ENCODE measurements at regions not wholly inside any gene's neighbourhood (a gene's known extent, or its start where the extent isn't known, plus 50 kb on each side); places are given as distances from the start of the nearest gene placed in this dataset.
"Not testable (repeated sequence)": the region's sequence is repeated elsewhere in the genome, so short reads cannot be mapped to it uniquely, and the experiment has no call there.

- Histone ChIP-seq H3K36me3 (ENCODE audit: control insufficient read depth, insufficient read depth, low read length) (no peaks in the 10 kb centered on the region), H3K4me3 (ENCODE audit: low read depth, low read length) (no peak overlapping the region), H3K27ac (ENCODE audit: low read depth, low read length) (no peak overlapping the region), H3K27me3 (ENCODE audit: control insufficient read depth, insufficient read depth, low read length) (no peaks in the 10 kb centered on the region), H3K4me1 (ENCODE audit: control insufficient read depth, insufficient read depth, low read length) (no peaks in the 10 kb centered on the region), H3K9me3 (ENCODE audit: control insufficient read depth, insufficient read depth, low read length) (peaks cover 5% of the 10 kb centered on the region)
- WGBS (ENCODE audit: insufficient coverage) = no CpG with 5 or more reads among the region's 4 CpGs
- DNase-seq (ENCODE audit: low read depth in 4 of 6, low spot score in 6 of 6) = peak in 3 of 6 donors; percentile 13 to 80 (median 56)
Observed at GRCh38 chr15:59819092-59819491, 130.0 kb upstream of the BNIP2 start.

- WGBS (ENCODE audit: insufficient coverage) = 36% methylated on average over 3 of the region's 6 CpGs
- Histone ChIP-seq H3K27ac (ENCODE audit: low read depth, low read length) (no peak overlapping the region), H3K36me3 (ENCODE audit: control insufficient read depth, insufficient read depth, low read length) (no peaks in the 10 kb centered on the region), H3K4me3 (ENCODE audit: low read depth, low read length) (no peak overlapping the region), H3K27me3 (ENCODE audit: control insufficient read depth, insufficient read depth, low read length) (peaks cover 2% of the 10 kb centered on the region), H3K4me1 (ENCODE audit: control insufficient read depth, insufficient read depth, low read length) (no peaks in the 10 kb centered on the region), H3K9me3 (ENCODE audit: control insufficient read depth, insufficient read depth, low read length) (no peaks in the 10 kb centered on the region)
- DNase-seq (ENCODE audit: low read depth in 4 of 6, low spot score in 6 of 6) = peak in 1 of 6 donors; percentile 70
Observed at GRCh38 chr15:59818336-59818735, 129.2 kb upstream of the BNIP2 start.

- H3K27me3 ChIP-seq (ENCODE audit: control insufficient read depth, insufficient read depth, low read length) = peaks cover 5% of the 10 kb centered on the region
- DNase-seq (ENCODE audit: low read depth in 4 of 6, low spot score in 6 of 6) = no peak
- H3K4me1 ChIP-seq (ENCODE audit: control insufficient read depth, insufficient read depth, low read length) = no peaks in the 10 kb centered on the region
- no peaks in the 10 kb centered on the region for H3K36me3 ChIP-seq (ENCODE audit: control insufficient read depth, insufficient read depth, low read length)
- H3K4me3 ChIP-seq (ENCODE audit: low read depth, low read length) = no peak overlapping the region
- WGBS (ENCODE audit: insufficient coverage) = 55% methylated on average over 2 of the region's 5 CpGs
- H3K27ac ChIP-seq (ENCODE audit: low read depth, low read length) = no peak overlapping the region
- no peaks in the 10 kb centered on the region for H3K9me3 ChIP-seq (ENCODE audit: control insufficient read depth, insufficient read depth, low read length)
Observed at GRCh38 chr15:59817834-59818233, 128.7 kb upstream of the BNIP2 start.

- Histone ChIP-seq H3K9me3 (ENCODE audit: control insufficient read depth, insufficient read depth, low read length) (no peaks in the 10 kb centered on the region), H3K27ac (ENCODE audit: low read depth, low read length) (no peak overlapping the region), H3K36me3 (ENCODE audit: control insufficient read depth, insufficient read depth, low read length) (no peaks in the 10 kb centered on the region), H3K4me1 (ENCODE audit: control insufficient read depth, insufficient read depth, low read length) (no peaks in the 10 kb centered on the region), H3K27me3 (ENCODE audit: control insufficient read depth, insufficient read depth, low read length) (peaks cover 5% of the 10 kb centered on the region), H3K4me3 (ENCODE audit: low read depth, low read length) (no peak overlapping the region)
- no peak for DNase-seq (ENCODE audit: low read depth in 4 of 6, low spot score in 6 of 6)
- no CpG with 5 or more reads among the region's 1 CpG for WGBS (ENCODE audit: insufficient coverage)
Observed at GRCh38 chr15:59817053-59817452, 127.9 kb upstream of the BNIP2 start.

- Histone ChIP-seq H3K27me3 (ENCODE audit: control insufficient read depth, insufficient read depth, low read length) (peaks cover 5% of the 10 kb centered on the region), H3K4me3 (ENCODE audit: low read depth, low read length) (no peak overlapping the region), H3K27ac (ENCODE audit: low read depth, low read length) (no peak overlapping the region), H3K36me3 (ENCODE audit: control insufficient read depth, insufficient read depth, low read length) (no peaks in the 10 kb centered on the region), H3K4me1 (ENCODE audit: control insufficient read depth, insufficient read depth, low read length) (no peaks in the 10 kb centered on the region), H3K9me3 (ENCODE audit: control insufficient read depth, insufficient read depth, low read length) (no peaks in the 10 kb centered on the region)
- DNase-seq (ENCODE audit: low read depth in 4 of 6, low spot score in 6 of 6) = no peak
- 78% methylated on average over 6 of the region's 8 CpGs for WGBS (ENCODE audit: insufficient coverage)
Observed at GRCh38 chr15:59814409-59814808, 125.3 kb upstream of the BNIP2 start.

GRCh38 chr15:59812889-59813288 is 123.8 kb upstream of the BNIP2 start:
- Histone ChIP-seq H3K27me3 (ENCODE audit: control insufficient read depth, insufficient read depth, low read length) (peaks cover 5% of the 10 kb centered on the region), H3K27ac (ENCODE audit: low read depth, low read length) (no peak overlapping the region), H3K36me3 (ENCODE audit: control insufficient read depth, insufficient read depth, low read length) (no peaks in the 10 kb centered on the region), H3K4me3 (ENCODE audit: low read depth, low read length) (no peak overlapping the region), H3K4me1 (ENCODE audit: control insufficient read depth, insufficient read depth, low read length) (no peaks in the 10 kb centered on the region), H3K9me3 (ENCODE audit: control insufficient read depth, insufficient read depth, low read length) (no peaks in the 10 kb centered on the region)
- WGBS (ENCODE audit: insufficient coverage) = no CpG with 5 or more reads among the region's 1 CpG
- DNase-seq (ENCODE audit: low read depth in 4 of 6, low spot score in 6 of 6) = no peak

GRCh38 chr15:59812250-59812870 is 123.2 kb upstream of the BNIP2 start:
- WGBS (ENCODE audit: insufficient coverage) = 10% methylated on average over 5 of the region's 15 CpGs
- no peaks in the 10 kb centered on the region for H3K4me1 ChIP-seq (ENCODE audit: control insufficient read depth, insufficient read depth, low read length)
- H3K9me3 ChIP-seq (ENCODE audit: control insufficient read depth, insufficient read depth, low read length) = no peaks in the 10 kb centered on the region
- H3K4me3 ChIP-seq (ENCODE audit: low read depth, low read length) = no peak overlapping the region
- H3K27ac ChIP-seq (ENCODE audit: low read depth, low read length) = no peak overlapping the region
- H3K27me3 ChIP-seq (ENCODE audit: control insufficient read depth, insufficient read depth, low read length) = peaks cover 5% of the 10 kb centered on the region
- peak in 1 of 6 donors; percentile 80 for DNase-seq (ENCODE audit: low read depth in 4 of 6, low spot score in 6 of 6)
- no peaks in the 10 kb centered on the region for H3K36me3 ChIP-seq (ENCODE audit: control insufficient read depth, insufficient read depth, low read length)

GRCh38 chr15:59803293-59803966 is 114.3 kb upstream of the BNIP2 start:
- H3K27me3 ChIP-seq (ENCODE audit: control insufficient read depth, insufficient read depth, low read length); H3K4me1 ChIP-seq (ENCODE audit: control insufficient read depth, insufficient read depth, low read length); H3K4me3 ChIP-seq (ENCODE audit: low read depth, low read length); H3K27ac ChIP-seq (ENCODE audit: low read depth, low read length); DNase-seq (ENCODE audit: low read depth in 4 of 6, low spot score in 6 of 6); H3K9me3 ChIP-seq (ENCODE audit: control insufficient read depth, insufficient read depth, low read length); H3K36me3 ChIP-seq (ENCODE audit: control insufficient read depth, insufficient read depth, low read length): not testable (repeated sequence)
- 55% methylated on average over 15 of the region's 19 CpGs for WGBS (ENCODE audit: insufficient coverage)

- H3K27ac ChIP-seq (ENCODE audit: low read depth, low read length) = no peak overlapping the region
- DNase-seq (ENCODE audit: low read depth in 4 of 6, low spot score in 6 of 6) = no peak
- H3K4me1 ChIP-seq (ENCODE audit: control insufficient read depth, insufficient read depth, low read length) = no peaks in the 10 kb centered on the region
- H3K9me3 ChIP-seq (ENCODE audit: control insufficient read depth, insufficient read depth, low read length) = no peaks in the 10 kb centered on the region
- no peaks in the 10 kb centered on the region for H3K36me3 ChIP-seq (ENCODE audit: control insufficient read depth, insufficient read depth, low read length)
- no peaks in the 10 kb centered on the region for H3K27me3 ChIP-seq (ENCODE audit: control insufficient read depth, insufficient read depth, low read length)
- WGBS (ENCODE audit: insufficient coverage) = 78% methylated on average over 1 of the region's 1 CpG
- H3K4me3 ChIP-seq (ENCODE audit: low read depth, low read length) = no peak overlapping the region
Observed at GRCh38 chr15:59801649-59802048, 112.5 kb upstream of the BNIP2 start.

GRCh38 chr15:59798605-59798917 is 109.4 kb upstream of the BNIP2 start:
- no peaks in the 10 kb centered on the region for H3K27me3 ChIP-seq (ENCODE audit: control insufficient read depth, insufficient read depth, low read length)
- H3K4me3 ChIP-seq (ENCODE audit: low read depth, low read length) = no peak overlapping the region
- DNase-seq (ENCODE audit: low read depth in 4 of 6, low spot score in 6 of 6) = no peak
- H3K4me1 ChIP-seq (ENCODE audit: control insufficient read depth, insufficient read depth, low read length) = no peaks in the 10 kb centered on the region
- no peak overlapping the region for H3K27ac ChIP-seq (ENCODE audit: low read depth, low read length)
- 79% methylated on average over 3 of the region's 5 CpGs for WGBS (ENCODE audit: insufficient coverage)
- H3K36me3 ChIP-seq (ENCODE audit: control insufficient read depth, insufficient read depth, low read length) = no peaks in the 10 kb centered on the region
- H3K9me3 ChIP-seq (ENCODE audit: control insufficient read depth, insufficient read depth, low read length) = no peaks in the 10 kb centered on the region
